ENCODE measurements at regions not wholly inside any gene's neighbourhood (a gene's known extent, or its start where the extent isn't known, plus 50 kb on each side); places are given as distances from the start of the nearest gene placed in this dataset.

- TF ChIP-seq CTCF (conservative IDR thresholded peaks at IDR 0.05 in 1 of 2, IDR thresholded peaks at IDR 0.05 in 1 of 2; ENCODE audit: extremely low read depth in 1 of 2, insufficient read depth in 1 of 2, low read depth in 1 of 2, low read length in 2 of 2): no peak
- no peak for TF ChIP-seq EZH2 (IDR thresholded peaks at IDR 0.05; ENCODE audit: borderline replicate concordance, low read length)
These were observed 78.8 kb upstream of the FAM136A start for GRCh38 chr2:70380621-70381020.
